ENCODE measurements at regions not wholly inside any gene's neighbourhood (a gene's known extent, or its start where the extent isn't known, plus 50 kb on each side); places are given as distances from the start of the nearest gene placed in this dataset.

GRCh38 chr2:49351560-49351959 lies 197.2 kb upstream of the FSHR start:
- TF ChIP-seq CTCF (IDR thresholded peaks at IDR 0.05) (no peak), POLR2A (IDR thresholded peaks at IDR 0.05) (no peak)

Measured in thyroid gland (tissue), 4 donors.